Lower lobe of right lung (tissue), 2 donors: ENCODE measurements at regions not wholly inside any gene's neighbourhood (a gene's known extent, or its start where the extent isn't known, plus 50 kb on each side); places are given as distances from the start of the nearest gene placed in this dataset.

ENCODE experiments used
- ATAC-seq, 2 donors: fragments of 200-7000 bp; cut with Tn5 transposase; one replicate each; pipeline ENCODE4 v1.9.1; 2020 to 2022; ENCODE audit warnings: mild to moderate bottlenecking in 2 of 2, moderate library complexity in 2 of 2
- DNase-seq: peaks from one replicate; pipeline ENCODE4 v3.0.0-alpha.2; 2020
- H3K27ac ChIP-seq: fragments of 200-600 bp; one replicate; pipeline ENCODE4 v1.8.0; 2022
- H3K27me3 ChIP-seq: fragments of 200-600 bp; one replicate; pipeline ENCODE4 v1.8.0; 2022; ENCODE audit warnings: low read depth
- H3K36me3 ChIP-seq: fragments of 200-600 bp; one replicate; pipeline ENCODE4 v1.8.0; 2022; ENCODE audit warnings: mild to moderate bottlenecking
- H3K4me1 ChIP-seq: fragments of 200-600 bp; one replicate; pipeline ENCODE4 v1.8.0; 2022
- H3K4me3 ChIP-seq: fragments of 200-600 bp; one replicate; pipeline ENCODE4 v1.8.0; 2022; ENCODE audit warnings: mild to moderate bottlenecking
- H3K9me3 ChIP-seq: fragments of 200-600 bp; one replicate; pipeline ENCODE4 v1.8.0; 2022
- intact Hi-C: fragments of 100-400 bp; cut with DNase I; formaldehyde crosslinking; loops from one replicate; pipeline ENCODE4 v1.11.0; 2022
- TF ChIP-seq, protein P1 (sequence below): fragments of 200-600 bp; IDR thresholded peaks from one replicate; pipeline ENCODE4 v1.8.0; 2022; ENCODE audit warnings: antibody characterized with exemption, mild to moderate bottlenecking
- donor health status: DM: no; HTN: yes; CAD: no; lungs with severe emphysema.

DNA sequence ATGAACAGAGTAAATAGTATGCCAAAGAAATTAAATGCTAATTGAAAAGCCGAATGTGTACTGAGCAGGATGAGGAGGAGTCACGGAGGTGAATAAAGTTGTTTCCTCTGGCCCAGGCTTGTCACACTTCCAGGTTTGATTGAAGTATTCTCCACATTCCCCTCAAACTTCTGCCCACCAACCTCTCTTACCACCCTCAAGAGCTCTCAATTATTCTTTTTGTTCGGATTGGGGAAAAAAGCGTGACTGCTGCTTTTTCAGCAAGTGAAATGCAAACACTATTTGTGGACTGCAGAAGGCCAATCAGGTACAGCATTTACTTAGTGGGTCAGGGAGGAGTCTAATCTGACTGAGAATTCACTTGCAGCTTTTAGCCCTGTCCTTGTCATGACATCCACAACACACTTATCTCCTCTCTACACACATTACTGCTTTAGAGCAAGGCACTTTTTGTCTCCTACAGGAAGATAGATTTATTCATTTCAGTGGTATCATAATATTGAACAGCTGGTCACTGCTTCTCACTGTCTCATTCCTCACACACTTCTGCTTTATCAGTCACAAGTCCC lies 375.6 kb upstream of the PRMT6 start:
- DNase-seq (no peak), ATAC-seq (peak; percentile 29 to 48)
- no peaks in the 10 kb centered on the region for H3K9me3 ChIP-seq
- H3K36me3 ChIP-seq = no peaks in the 10 kb centered on the region
- no peaks in the 10 kb centered on the region for H3K4me1 ChIP-seq
- intact Hi-C loops = no loop called here
- no peak overlapping the region for H3K4me3 ChIP-seq
- H3K27ac ChIP-seq = no peak overlapping the region
- H3K27me3 ChIP-seq = no peaks in the 10 kb centered on the region
- TF ChIP-seq, protein P1, sequence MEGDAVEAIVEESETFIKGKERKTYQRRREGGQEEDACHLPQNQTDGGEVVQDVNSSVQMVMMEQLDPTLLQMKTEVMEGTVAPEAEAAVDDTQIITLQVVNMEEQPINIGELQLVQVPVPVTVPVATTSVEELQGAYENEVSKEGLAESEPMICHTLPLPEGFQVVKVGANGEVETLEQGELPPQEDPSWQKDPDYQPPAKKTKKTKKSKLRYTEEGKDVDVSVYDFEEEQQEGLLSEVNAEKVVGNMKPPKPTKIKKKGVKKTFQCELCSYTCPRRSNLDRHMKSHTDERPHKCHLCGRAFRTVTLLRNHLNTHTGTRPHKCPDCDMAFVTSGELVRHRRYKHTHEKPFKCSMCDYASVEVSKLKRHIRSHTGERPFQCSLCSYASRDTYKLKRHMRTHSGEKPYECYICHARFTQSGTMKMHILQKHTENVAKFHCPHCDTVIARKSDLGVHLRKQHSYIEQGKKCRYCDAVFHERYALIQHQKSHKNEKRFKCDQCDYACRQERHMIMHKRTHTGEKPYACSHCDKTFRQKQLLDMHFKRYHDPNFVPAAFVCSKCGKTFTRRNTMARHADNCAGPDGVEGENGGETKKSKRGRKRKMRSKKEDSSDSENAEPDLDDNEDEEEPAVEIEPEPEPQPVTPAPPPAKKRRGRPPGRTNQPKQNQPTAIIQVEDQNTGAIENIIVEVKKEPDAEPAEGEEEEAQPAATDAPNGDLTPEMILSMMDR = no peak

DNA sequence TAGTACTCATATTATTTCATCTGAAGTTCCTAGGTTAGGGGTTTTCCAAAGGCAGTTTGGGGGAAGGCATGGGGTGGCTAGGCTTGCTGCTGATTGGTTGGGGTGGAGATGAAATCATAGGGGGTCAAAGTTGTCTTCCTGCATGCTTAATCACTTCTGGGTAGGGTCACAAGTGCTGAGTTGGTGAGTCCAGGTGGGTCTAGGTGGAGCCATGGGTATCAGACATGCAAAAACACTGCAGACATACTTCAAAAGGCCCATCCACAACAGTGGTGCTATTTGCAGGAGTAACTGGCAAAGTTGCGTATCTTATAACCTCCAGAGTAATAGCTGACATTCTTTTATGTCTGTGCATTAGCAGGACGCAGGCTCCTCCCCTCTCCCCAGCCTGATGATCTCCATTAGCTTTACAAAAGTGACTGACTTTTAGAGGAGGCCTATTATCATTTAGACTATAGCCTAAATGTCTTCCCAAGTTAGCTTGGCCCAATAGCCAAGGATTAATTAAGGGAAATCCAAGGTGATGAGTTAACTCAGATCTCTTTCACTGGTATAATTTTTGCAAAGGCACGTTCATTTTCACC lies 374.4 kb upstream of the PRMT6 start:
- DNase-seq (no peak), ATAC-seq (no peak)
- intact Hi-C loops = no loop called here
- H3K27me3 ChIP-seq = no peaks in the 10 kb centered on the region
- TF ChIP-seq, protein P1 = no peak
- H3K4me3 ChIP-seq = no peak overlapping the region
- H3K9me3 ChIP-seq = no peaks in the 10 kb centered on the region
- H3K4me1 ChIP-seq = no peaks in the 10 kb centered on the region
- no peaks in the 10 kb centered on the region for H3K36me3 ChIP-seq
- H3K27ac ChIP-seq = no peak overlapping the region

DNA sequence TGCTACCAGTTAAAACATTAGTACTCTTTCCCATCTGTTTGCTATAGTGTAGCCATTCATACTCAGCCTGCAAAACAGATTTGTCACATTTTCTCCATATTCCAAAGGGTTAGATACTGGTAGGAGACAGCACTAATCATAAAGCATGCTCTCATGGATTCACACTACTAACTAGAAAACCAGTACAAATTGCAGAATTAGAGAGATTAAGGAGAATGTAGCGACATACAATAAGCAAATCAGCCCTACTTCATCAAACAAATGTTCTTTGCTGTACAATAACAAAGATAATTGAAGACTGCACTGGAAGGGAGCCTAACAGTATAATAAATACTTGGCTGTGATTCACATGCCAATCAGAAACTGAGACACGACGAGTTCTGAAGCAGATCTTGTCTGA lies 368.0 kb upstream of the PRMT6 start:
- H3K4me1 ChIP-seq = no peaks in the 10 kb centered on the region
- H3K27me3 ChIP-seq = no peaks in the 10 kb centered on the region
- TF ChIP-seq, protein P1 = no peak
- no peaks in the 10 kb centered on the region for H3K9me3 ChIP-seq
- no peak for ATAC-seq
- H3K36me3 ChIP-seq = no peaks in the 10 kb centered on the region
- intact Hi-C loops = no loop called here
- no peak for DNase-seq
- no peak overlapping the region for H3K27ac ChIP-seq
- H3K4me3 ChIP-seq = no peak overlapping the region

DNA sequence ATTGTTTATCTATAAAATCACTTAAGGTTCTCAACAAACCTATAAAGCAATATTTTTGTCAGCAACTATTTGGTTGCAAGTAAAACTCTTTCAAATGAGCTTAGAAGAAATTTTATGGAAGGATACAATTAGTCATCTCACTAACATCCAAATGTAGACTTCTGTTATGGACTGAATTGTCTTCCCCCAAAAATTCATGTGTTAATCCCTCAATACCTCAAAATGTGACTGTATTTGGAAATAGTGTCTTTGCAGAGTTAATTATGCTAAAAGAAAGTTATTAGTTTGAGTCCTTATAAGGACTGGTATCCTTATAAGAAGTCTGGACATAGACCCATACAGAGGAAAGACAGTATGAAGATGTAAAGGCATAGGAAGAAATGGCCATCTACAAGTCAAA lies 357.8 kb upstream of the PRMT6 start:
- DNase-seq = no peak

DNA sequence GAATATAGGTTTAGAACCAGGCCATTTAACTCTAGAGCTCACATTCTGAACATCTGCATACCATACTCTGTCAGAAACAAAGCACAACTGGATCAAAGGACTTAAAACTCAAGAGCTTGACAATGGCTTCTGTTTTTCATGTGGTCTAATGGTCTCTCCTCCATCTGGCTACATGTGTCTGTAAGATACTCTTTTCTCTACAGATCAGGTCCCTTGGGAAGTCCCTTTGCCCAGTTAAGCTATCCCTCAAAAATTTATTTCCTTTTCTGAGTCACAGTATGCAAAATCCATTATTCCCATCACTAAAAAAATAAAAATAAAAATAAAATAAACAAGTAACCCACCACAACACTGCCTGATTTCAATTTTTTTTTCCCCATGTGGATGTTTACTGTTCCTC lies 357.0 kb upstream of the PRMT6 start:
- intact Hi-C loops = no loop called here
- H3K27me3 ChIP-seq = no peaks in the 10 kb centered on the region
- H3K9me3 ChIP-seq = no peaks in the 10 kb centered on the region
- no peak for ATAC-seq
- H3K4me3 ChIP-seq = no peak overlapping the region
- H3K36me3 ChIP-seq = no peaks in the 10 kb centered on the region
- H3K27ac ChIP-seq = no peak overlapping the region
- TF ChIP-seq, protein P1 = no peak
- H3K4me1 ChIP-seq = no peaks in the 10 kb centered on the region
- DNase-seq = no peak

More for the DNA sequence above, 357.8 kb upstream of the PRMT6 start:
- intact Hi-C loops = no loop called here
- Histone ChIP-seq H3K27me3 (no peaks in the 10 kb centered on the region), H3K4me1 (no peaks in the 10 kb centered on the region), H3K36me3 (no peaks in the 10 kb centered on the region), H3K4me3 (no peak overlapping the region), H3K9me3 (no peaks in the 10 kb centered on the region), H3K27ac (no peak overlapping the region)
- TF ChIP-seq, protein P1 = no peak
- no peak for ATAC-seq
